C4-2B (cell line): ENCODE measurements at regions not wholly inside any gene's neighbourhood (a gene's known extent, or its start where the extent isn't known, plus 50 kb on each side); places are given as distances from the start of the nearest gene placed in this dataset.
"Not testable (repeated sequence)": the region's sequence is repeated elsewhere in the genome, so short reads cannot be mapped to it uniquely, and the experiment has no call there.

Experiments
- H3K27ac ChIP-seq: fragments of 450-650 bp; 2 replicates; pipeline ENCODE4 v1.5.1; 2017
- ZFX ChIP-seq: fragments of 450-650 bp; IDR thresholded peaks from 2 replicates; pipeline ENCODE4 v1.6.1; 2017
- TF ChIP-seq, protein P1 (sequence below): fragments of 450-650 bp; conservative IDR thresholded peaks from 2 replicates; pipeline ENCODE4 v1.5.1; 2017; ENCODE audit warnings: mild to moderate bottlenecking

- H3K27ac ChIP-seq, result no peak overlapping the region
- TF ChIP-seq ZFX, result no peak
- TF ChIP-seq, protein P1, sequence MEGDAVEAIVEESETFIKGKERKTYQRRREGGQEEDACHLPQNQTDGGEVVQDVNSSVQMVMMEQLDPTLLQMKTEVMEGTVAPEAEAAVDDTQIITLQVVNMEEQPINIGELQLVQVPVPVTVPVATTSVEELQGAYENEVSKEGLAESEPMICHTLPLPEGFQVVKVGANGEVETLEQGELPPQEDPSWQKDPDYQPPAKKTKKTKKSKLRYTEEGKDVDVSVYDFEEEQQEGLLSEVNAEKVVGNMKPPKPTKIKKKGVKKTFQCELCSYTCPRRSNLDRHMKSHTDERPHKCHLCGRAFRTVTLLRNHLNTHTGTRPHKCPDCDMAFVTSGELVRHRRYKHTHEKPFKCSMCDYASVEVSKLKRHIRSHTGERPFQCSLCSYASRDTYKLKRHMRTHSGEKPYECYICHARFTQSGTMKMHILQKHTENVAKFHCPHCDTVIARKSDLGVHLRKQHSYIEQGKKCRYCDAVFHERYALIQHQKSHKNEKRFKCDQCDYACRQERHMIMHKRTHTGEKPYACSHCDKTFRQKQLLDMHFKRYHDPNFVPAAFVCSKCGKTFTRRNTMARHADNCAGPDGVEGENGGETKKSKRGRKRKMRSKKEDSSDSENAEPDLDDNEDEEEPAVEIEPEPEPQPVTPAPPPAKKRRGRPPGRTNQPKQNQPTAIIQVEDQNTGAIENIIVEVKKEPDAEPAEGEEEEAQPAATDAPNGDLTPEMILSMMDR, result no peak
These were observed 71.3 kb upstream of the ETV3 start for GRCh38 chr1:157209514-157209913.

DNA sequence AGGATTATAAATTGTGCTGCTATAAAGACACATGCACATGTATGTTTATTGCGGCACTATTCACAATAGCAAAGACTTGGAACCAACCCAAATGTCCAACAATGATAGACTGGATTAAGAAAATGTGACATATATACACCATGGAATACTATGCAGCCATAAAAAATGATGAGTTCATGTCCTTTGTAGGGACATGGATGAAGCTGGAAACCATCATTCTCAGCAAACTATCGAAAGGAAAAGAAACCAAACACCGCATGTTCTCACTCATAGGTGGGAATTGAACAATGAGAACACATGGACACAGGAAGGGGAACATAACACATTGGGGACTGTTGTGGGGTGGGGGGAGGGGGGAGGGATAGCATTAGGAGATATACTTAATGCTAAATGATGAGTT, 67.8 kb upstream of the ETV3 start:
- not testable (repeated sequence) for H3K27ac ChIP-seq

- TF ChIP-seq, protein P1, result no peak
- TF ChIP-seq ZFX, result no peak
- H3K27ac ChIP-seq, result no peak overlapping the region
These were observed 65.0 kb upstream of the ETV3 start for GRCh38 chr1:157203166-157203565.

DNA sequence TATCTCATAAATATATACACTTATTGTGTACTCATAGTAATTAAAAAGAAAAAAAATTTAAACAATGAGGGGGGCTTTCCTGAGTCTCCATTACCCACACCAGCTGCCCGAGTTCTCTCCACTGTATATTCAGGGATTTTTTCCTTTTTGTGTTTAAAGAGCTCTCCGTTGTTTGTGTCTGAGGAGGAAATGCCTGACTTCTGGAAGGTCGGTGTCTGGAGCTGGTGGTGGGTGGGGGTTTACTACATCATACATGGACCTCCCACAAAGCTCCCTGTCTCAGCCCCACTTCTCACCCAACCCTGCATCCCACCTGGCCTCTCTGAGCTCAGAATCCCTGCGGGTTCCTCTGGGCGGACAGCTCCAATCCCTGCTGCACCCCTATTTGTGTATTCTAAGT, 64.1 kb upstream of the ETV3 start:
- no peak for TF ChIP-seq ZFX
- TF ChIP-seq, protein P1, result no peak
- H3K27ac ChIP-seq, result no peak overlapping the region

- no peak overlapping the region for H3K27ac ChIP-seq
- TF ChIP-seq, protein P1, result no peak
- TF ChIP-seq ZFX, result no peak
These were observed 63.6 kb upstream of the ETV3 start for GRCh38 chr1:157201767-157202166.

DNA sequence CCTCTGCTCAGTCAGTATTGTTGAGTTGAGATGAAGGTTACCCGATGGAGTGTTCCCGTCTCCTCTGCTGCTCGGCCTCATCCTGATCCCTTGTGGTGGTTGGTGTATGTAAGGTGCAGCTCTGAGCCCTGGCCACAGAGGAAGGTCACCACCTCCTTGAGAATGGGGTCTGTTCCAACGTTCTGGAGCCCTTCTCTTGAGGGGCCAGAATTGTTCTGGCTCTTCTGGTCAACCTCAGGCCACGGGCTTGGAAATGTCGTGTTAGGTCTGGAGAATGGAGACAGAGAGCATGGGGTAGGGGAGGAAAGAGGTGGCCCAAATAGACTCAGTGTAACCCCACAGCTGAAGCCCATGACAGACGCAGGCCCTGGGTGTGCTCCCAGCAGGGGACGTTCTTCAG, 62.3 kb upstream of the ETV3 start:
- no peak overlapping the region for H3K27ac ChIP-seq
- TF ChIP-seq, protein P1, result no peak
- TF ChIP-seq ZFX, result no peak

DNA sequence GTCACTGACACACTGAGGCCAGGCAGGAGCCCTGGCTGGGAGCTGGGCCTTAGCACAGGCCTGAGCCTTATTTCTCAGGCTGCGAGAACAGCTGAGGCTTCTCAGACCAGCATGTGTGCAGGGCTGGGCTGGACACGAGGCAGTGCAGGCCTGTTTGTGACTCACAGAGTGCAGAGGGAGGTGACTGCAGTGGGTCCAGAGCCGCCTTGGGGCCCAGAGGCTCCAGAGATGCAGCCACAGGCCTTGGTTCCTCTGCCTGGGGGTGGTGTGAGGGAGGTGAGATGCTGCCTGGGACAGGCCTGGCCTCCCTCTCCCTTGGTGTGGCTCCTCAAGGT, 61.2 kb upstream of the ETV3 start:
- no peak overlapping the region for H3K27ac ChIP-seq
- TF ChIP-seq ZFX, result no peak
- TF ChIP-seq, protein P1, result no peak

GRCh38 chr1:157198619-157199420, 60.6 kb upstream of the ETV3 start:
- TF ChIP-seq, protein P1, result no peak
- no peak for TF ChIP-seq ZFX

More at GRCh38 chr1:157198619-157199420, 60.6 kb upstream of the ETV3 start:
- no peak overlapping the region; the same call in 1 of the 2 replicates for H3K27ac ChIP-seq
